ENCODE measurements at regions not wholly inside any gene's neighbourhood (a gene's known extent, or its start where the extent isn't known, plus 50 kb on each side); places are given as distances from the start of the nearest gene placed in this dataset.
A peak's percentile ranks its signal among the peaks of the same experiment; 100 is the strongest.

DNA sequence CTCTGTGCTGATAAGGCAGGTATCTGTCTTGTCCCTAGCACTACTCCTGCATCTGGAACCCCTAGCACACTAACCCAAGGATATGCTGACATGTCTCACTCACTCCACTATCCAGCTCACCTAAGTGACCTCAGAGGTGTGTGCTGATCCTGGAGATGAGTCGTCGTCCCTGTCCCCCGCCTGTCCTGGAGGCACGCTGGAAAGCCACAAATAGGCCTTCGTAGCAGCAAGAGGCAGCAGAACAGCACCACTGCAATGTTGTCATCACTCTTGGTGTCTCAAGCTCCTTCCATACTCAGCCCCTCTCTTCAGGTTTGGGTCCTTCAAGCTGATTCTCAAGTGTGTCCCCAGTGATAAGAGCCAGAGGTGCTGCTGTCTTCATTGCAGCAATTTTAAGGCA is 73.0 kb upstream of the ITGA6 start:
- DNase-seq (ENCODE audit: low read depth), result no peak
- no peak overlapping the region for H3K4me3 ChIP-seq (ENCODE audit: low read length)
- TF ChIP-seq, protein P1, sequence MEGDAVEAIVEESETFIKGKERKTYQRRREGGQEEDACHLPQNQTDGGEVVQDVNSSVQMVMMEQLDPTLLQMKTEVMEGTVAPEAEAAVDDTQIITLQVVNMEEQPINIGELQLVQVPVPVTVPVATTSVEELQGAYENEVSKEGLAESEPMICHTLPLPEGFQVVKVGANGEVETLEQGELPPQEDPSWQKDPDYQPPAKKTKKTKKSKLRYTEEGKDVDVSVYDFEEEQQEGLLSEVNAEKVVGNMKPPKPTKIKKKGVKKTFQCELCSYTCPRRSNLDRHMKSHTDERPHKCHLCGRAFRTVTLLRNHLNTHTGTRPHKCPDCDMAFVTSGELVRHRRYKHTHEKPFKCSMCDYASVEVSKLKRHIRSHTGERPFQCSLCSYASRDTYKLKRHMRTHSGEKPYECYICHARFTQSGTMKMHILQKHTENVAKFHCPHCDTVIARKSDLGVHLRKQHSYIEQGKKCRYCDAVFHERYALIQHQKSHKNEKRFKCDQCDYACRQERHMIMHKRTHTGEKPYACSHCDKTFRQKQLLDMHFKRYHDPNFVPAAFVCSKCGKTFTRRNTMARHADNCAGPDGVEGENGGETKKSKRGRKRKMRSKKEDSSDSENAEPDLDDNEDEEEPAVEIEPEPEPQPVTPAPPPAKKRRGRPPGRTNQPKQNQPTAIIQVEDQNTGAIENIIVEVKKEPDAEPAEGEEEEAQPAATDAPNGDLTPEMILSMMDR (conservative IDR thresholded peaks at IDR 0.05; ENCODE audit: low read length), result no peak

DNA sequence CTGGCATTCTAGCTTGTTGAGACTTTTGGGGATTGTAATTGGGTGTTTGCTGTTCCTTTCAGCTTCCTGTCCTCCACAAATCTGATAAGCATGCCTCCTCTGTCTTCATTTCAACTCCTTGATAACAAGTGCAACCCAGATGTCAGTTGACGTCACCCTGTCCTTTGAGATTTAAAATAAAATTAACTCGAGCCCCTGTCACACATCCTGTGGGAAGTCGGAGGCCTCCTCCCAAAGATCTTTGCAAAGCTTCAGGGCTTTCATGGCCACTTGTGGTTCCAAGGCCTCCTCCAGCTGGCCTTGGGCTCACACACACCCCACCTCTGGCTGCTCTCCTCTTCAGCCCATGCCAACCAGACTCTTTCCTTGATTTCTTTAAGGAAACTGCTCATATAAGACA is 69.9 kb upstream of the ITGA6 start:
- no peak overlapping the region for H3K4me3 ChIP-seq (ENCODE audit: low read length)
- no peak for DNase-seq (ENCODE audit: low read depth)
- TF ChIP-seq, protein P1 (conservative IDR thresholded peaks at IDR 0.05; ENCODE audit: low read length), result no peak

DNA sequence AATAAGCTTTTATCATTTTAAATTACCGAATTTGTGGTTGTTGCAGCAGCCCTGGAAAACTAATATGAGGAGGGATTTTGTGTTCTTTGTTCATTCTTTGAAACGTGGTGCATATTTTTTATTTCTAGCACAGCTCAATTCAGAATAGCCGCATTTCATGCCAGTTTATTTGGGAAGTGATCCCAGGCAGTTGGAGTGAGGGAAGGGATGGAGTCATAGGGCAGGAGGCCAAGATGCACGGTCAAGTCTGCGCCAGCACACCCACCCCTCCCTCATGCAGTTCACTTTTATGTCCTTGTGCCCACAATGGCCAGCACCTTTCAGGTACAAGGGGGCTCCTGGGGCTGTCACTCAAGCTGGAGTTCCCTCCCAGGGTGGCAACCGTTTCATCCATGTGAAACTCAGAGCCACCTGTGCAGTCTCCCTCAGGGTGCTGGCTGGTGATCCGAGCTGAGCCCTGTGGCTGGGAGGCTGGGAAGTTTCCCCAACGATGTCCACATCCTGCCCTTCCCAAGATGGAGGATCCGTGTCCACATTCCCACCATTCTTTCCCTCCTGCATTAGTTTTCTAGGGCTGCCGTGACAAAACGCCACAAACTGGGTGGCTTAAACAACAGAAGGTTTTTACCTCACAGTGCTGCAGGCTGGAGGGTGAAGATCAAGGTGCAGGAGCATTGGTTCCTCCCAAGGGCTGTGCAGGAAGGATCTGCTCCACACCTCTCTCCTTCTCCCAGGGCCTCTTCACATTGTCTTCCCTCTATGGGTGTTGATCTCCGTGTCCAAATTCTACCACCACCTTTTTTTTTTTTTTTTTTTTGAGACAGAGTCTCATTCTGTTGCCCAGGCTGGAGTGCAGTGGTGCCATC is 68.5 kb upstream of the ITGA6 start:
- TF ChIP-seq, protein P1 (conservative IDR thresholded peaks at IDR 0.05; ENCODE audit: low read length), result no peak
- no peak overlapping the region for H3K4me3 ChIP-seq (ENCODE audit: low read length)
- DNase-seq (ENCODE audit: low read depth), result no peak

DNA sequence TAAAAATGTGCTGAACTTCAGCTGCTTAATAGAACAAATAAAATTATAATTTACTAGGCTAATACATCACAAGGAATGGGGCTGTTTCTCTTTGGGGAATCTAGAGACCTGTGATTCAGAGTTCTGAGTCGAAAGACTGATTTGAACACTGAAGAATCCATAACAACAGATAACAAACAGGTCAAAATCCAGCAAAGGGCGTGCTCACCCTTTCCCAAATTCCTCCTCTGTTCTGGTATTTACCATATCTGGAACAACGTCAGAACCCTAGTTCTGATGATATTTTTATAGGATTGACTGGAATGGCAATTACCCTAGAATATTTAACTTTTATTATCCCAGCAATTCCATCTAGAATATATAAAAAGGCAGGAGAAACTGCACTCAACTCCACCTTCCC is 66.0 kb upstream of the ITGA6 start:
- no peak overlapping the region for H3K4me3 ChIP-seq (ENCODE audit: low read length)
- DNase-seq (ENCODE audit: low read depth), result peak; percentile 55
- TF ChIP-seq, protein P1 (conservative IDR thresholded peaks at IDR 0.05; ENCODE audit: low read length), result no peak

DNA sequence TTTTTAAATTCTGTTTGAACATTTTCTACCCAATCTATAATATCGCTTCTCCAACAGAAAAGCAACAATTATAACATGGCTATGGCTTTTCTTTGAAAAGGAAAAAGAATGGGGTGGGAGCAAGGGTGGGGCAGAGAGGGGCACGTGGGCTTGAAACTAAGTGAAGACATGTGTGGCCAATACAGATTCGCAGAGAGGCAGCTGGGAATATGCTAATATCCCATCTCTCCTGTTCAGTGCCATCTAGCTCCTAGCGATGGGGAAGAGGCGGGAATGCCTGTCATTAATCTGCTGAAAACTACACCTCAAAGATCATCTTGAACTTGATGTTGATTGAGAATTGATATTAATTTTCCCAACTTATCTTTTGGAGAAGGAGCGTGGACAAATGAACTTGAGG is 65.5 kb upstream of the ITGA6 start:
- TF ChIP-seq, protein P1 (conservative IDR thresholded peaks at IDR 0.05; ENCODE audit: low read length), result no peak
- no peak overlapping the region for H3K4me3 ChIP-seq (ENCODE audit: low read length)
- DNase-seq (ENCODE audit: low read depth), result no peak

DNA sequence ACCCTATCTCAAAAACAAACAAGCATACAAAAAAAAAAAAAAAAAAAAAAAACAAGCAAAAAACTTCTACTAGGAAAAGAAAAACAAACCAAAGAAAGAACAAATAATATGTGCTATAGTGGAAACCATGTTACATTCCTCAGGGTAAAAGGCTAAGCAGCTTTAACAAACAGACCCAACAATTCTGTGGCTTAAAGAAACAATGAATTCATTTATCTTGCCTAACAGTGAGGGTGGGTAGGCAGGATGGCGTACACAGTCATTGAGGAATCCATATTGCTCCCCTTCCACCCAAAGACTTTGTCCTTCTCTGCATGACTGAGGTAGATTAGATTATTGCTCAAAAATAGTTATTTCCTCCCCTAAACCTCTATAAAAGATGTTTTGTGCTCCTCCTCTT is 63.1 kb upstream of the ITGA6 start:
- TF ChIP-seq, protein P1 (conservative IDR thresholded peaks at IDR 0.05; ENCODE audit: low read length), result no peak
- DNase-seq (ENCODE audit: low read depth), result no peak
- H3K4me3 ChIP-seq (ENCODE audit: low read length), result no peak overlapping the region

DNA sequence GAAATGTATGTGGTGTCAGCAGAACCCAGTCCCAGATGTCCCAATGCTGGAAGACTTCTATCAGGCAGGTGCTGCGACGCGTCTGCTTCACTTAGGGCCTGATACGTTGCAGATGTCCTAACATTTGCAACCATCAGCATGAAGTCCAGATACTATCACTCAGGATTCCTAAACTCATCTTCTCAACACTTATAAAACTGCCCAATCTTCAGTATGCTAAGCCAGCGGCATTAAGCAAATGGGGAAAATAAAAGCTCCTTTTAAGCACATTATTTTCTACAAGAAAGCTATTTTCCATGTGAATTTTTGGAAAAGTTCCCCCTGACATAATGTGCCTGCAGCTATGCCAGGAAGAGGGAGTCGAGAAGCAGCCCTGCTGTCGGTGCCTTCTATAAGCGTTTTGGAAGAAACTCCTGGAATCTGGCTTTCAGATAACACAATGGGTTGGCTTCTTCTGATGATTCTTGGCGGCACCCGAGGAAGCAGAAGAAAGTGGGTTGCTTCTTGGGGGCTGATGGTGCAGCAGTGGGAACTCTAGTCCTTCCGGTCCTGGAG is 60.7 kb upstream of the ITGA6 start:
- no peak overlapping the region for H3K4me3 ChIP-seq (ENCODE audit: low read length)
- TF ChIP-seq, protein P1 (conservative IDR thresholded peaks at IDR 0.05; ENCODE audit: low read length), result no peak
- no peak for DNase-seq (ENCODE audit: low read depth)
